ENCODE measurements at regions not wholly inside any gene's neighbourhood (a gene's known extent, or its start where the extent isn't known, plus 50 kb on each side); places are given as distances from the start of the nearest gene placed in this dataset.

GRCh38 chr7:26042237-26042636, 109.8 kb upstream of the NFE2L3 start:
- Histone ChIP-seq H3K4me3 (replicated peaks; ENCODE audit: low read depth, low read length) (no peak overlapping the region), H3K36me3 (ENCODE audit: control insufficient read depth, insufficient read depth, low read length) (no peaks in the 10 kb centered on the region), H3K27me3 (replicated peaks; ENCODE audit: control insufficient read depth, insufficient read depth, low read length) (no peaks in the 10 kb centered on the region)
- no peak for DNase-seq (ENCODE audit: extremely low read depth, insufficient read length)
- no peak for TF ChIP-seq CTCF (IDR thresholded peaks at IDR 0.05; ENCODE audit: insufficient read depth, low read length, poor library complexity, severe bottlenecking)

GRCh38 chr7:26043801-26044200, 108.2 kb upstream of the NFE2L3 start:
- no peak for TF ChIP-seq CTCF (IDR thresholded peaks at IDR 0.05; ENCODE audit: insufficient read depth, low read length, poor library complexity, severe bottlenecking)
- H3K27me3 ChIP-seq (replicated peaks; ENCODE audit: control insufficient read depth, insufficient read depth, low read length), result no peaks in the 10 kb centered on the region
- H3K4me3 ChIP-seq (replicated peaks; ENCODE audit: low read depth, low read length), result no peak overlapping the region
- H3K36me3 ChIP-seq (ENCODE audit: control insufficient read depth, insufficient read depth, low read length), result no peaks in the 10 kb centered on the region
- no peak for DNase-seq (ENCODE audit: extremely low read depth, insufficient read length)

GRCh38 chr7:26044320-26044719, 107.7 kb upstream of the NFE2L3 start:
- no peaks in the 10 kb centered on the region for H3K27me3 ChIP-seq (replicated peaks; ENCODE audit: control insufficient read depth, insufficient read depth, low read length)
- H3K36me3 ChIP-seq (ENCODE audit: control insufficient read depth, insufficient read depth, low read length), result no peaks in the 10 kb centered on the region
- no peak for TF ChIP-seq CTCF (IDR thresholded peaks at IDR 0.05; ENCODE audit: insufficient read depth, low read length, poor library complexity, severe bottlenecking)
- H3K4me3 ChIP-seq (replicated peaks; ENCODE audit: low read depth, low read length), result no peak overlapping the region
- no peak for DNase-seq (ENCODE audit: extremely low read depth, insufficient read length)

GRCh38 chr7:26046150-26046549, 105.8 kb upstream of the NFE2L3 start:
- Histone ChIP-seq H3K4me3 (replicated peaks; ENCODE audit: low read depth, low read length) (no peak overlapping the region), H3K36me3 (ENCODE audit: control insufficient read depth, insufficient read depth, low read length) (no peaks in the 10 kb centered on the region), H3K27me3 (replicated peaks; ENCODE audit: control insufficient read depth, insufficient read depth, low read length) (no peaks in the 10 kb centered on the region)
- no peak for TF ChIP-seq CTCF (IDR thresholded peaks at IDR 0.05; ENCODE audit: insufficient read depth, low read length, poor library complexity, severe bottlenecking)
- no peak for DNase-seq (ENCODE audit: extremely low read depth, insufficient read length)

- TF ChIP-seq CTCF (IDR thresholded peaks at IDR 0.05; ENCODE audit: insufficient read depth, low read length, poor library complexity, severe bottlenecking), result no peak
- DNase-seq (ENCODE audit: extremely low read depth, insufficient read length), result no peak
- H3K27me3 ChIP-seq (replicated peaks; ENCODE audit: control insufficient read depth, insufficient read depth, low read length), result no peaks in the 10 kb centered on the region
- no peak overlapping the region for H3K4me3 ChIP-seq (replicated peaks; ENCODE audit: low read depth, low read length)
- no peaks in the 10 kb centered on the region for H3K36me3 ChIP-seq (ENCODE audit: control insufficient read depth, insufficient read depth, low read length)
Observed at GRCh38 chr7:26046878-26047277, 105.1 kb upstream of the NFE2L3 start.

GRCh38 chr7:26048663-26049062, 103.3 kb upstream of the NFE2L3 start:
- H3K4me3 ChIP-seq (replicated peaks; ENCODE audit: low read depth, low read length), result no peak overlapping the region
- DNase-seq (ENCODE audit: extremely low read depth, insufficient read length), result no peak
- TF ChIP-seq CTCF (IDR thresholded peaks at IDR 0.05; ENCODE audit: insufficient read depth, low read length, poor library complexity, severe bottlenecking), result no peak

More at GRCh38 chr7:26048663-26049062, 103.3 kb upstream of the NFE2L3 start:
- Histone ChIP-seq H3K36me3 (ENCODE audit: control insufficient read depth, insufficient read depth, low read length) (no peaks in the 10 kb centered on the region), H3K27me3 (replicated peaks; ENCODE audit: control insufficient read depth, insufficient read depth, low read length) (no peaks in the 10 kb centered on the region)

Data from GM06990 (cell line).